OCI-LY7 (cell line): ENCODE measurements at regions not wholly inside any gene's neighbourhood (a gene's known extent, or its start where the extent isn't known, plus 50 kb on each side); places are given as distances from the start of the nearest gene placed in this dataset.

Source experiments
- CTCF ChIP-seq: fragments of 200-600 bp; sonication (generic); conservative IDR thresholded peaks from 2 replicates; pipeline ENCODE4 v1.5.1; 2014; ENCODE audit warnings: mild to moderate bottlenecking, antibody characterized with exemption, low read length, moderate library complexity, mixed read lengths
- EZH2phosphoT487 ChIP-seq: fragments of 200-600 bp; sonication (generic); IDR thresholded peaks from 2 replicates; pipeline ENCODE4 v1.6.1; 2018; ENCODE audit warnings: low read depth, borderline replicate concordance, mild to moderate bottlenecking, mixed run types, antibody characterized with exemption, low read length, moderate library complexity, mixed read lengths

GRCh38 chr20:22394583-22394982, 189.8 kb downstream of the FOXA2 start:
- no peak for TF ChIP-seq CTCF
- TF ChIP-seq EZH2phosphoT487 = no peak
